Endothelial cell of umbilical vein (primary cell): ENCODE measurements at regions not wholly inside any gene's neighbourhood (a gene's known extent, or its start where the extent isn't known, plus 50 kb on each side); places are given as distances from the start of the nearest gene placed in this dataset.
"Not testable (repeated sequence)": the region's sequence is repeated elsewhere in the genome, so short reads cannot be mapped to it uniquely, and the experiment has no call there.

Source experiments
- CTCF ChIP-seq, 2 donors: IDR thresholded peaks; 1 replicate in 1 of 2; 2 replicates in 1 of 2; pipeline ENCODE4 v1.5.1; 2011; ENCODE audit warnings: low read length in 2 of 2, mild to moderate bottlenecking in 2 of 2, moderate library complexity in 2 of 2, control low read depth in 1 of 2, inconsistent platforms in 1 of 2, low read depth in 1 of 2; ENCODE audit not compliant: insufficient read depth in 1 of 2; ENCODE audit errors: extremely low read depth in 1 of 2
- FOS ChIP-seq: IDR thresholded peaks from 2 replicates; pipeline ENCODE4 v1.6.1; 2011; ENCODE audit warnings: mild to moderate bottlenecking, low read length, moderate library complexity, borderline replicate concordance; ENCODE audit not compliant: insufficient read depth
- GATA2 ChIP-seq: IDR thresholded peaks from 2 replicates; pipeline ENCODE4 v1.7.0; 2011; ENCODE audit warnings: low read depth, mild to moderate bottlenecking, moderate library complexity, mixed read lengths, low read length; ENCODE audit not compliant: insufficient read length, insufficient read depth
- MAX ChIP-seq: IDR thresholded peaks from 2 replicates; pipeline ENCODE4 v1.6.1; 2011; ENCODE audit not compliant: insufficient read depth, insufficient read length
- POLR2A ChIP-seq: IDR thresholded peaks from 2 replicates; pipeline ENCODE4 v1.6.1; 2012; ENCODE audit warnings: low read depth, mild to moderate bottlenecking, control low read depth, low read length
- POLR2AphosphoS5 ChIP-seq: IDR thresholded peaks from 2 replicates; pipeline ENCODE4 v1.6.1; 2012; ENCODE audit warnings: low read depth, mild to moderate bottlenecking, control low read depth, low read length, moderate library complexity; ENCODE audit not compliant: insufficient read depth

- TF ChIP-seq POLR2A; CTCF (IDR thresholded peaks at IDR 0.05; ENCODE audit: extremely low read depth in 1 of 2, insufficient read depth in 1 of 2, low read depth in 1 of 2, low read length in 2 of 2); GATA2; MAX; FOS; POLR2AphosphoS5: not testable (repeated sequence)
Measured at GRCh38 chr1:30204916-30205315, 518.5 kb downstream of the MATN1 start.
